IMR-90 (cell line): ENCODE measurements at regions not wholly inside any gene's neighbourhood (a gene's known extent, or its start where the extent isn't known, plus 50 kb on each side); places are given as distances from the start of the nearest gene placed in this dataset.

Experiments used
- ATAC-seq: fragments of 200-7000 bp; cut with Tn5 transposase; 2 replicates; pipeline ENCODE4 v1.9.1; 2020; ENCODE audit warnings: low read depth, mild to moderate bottlenecking, moderate library complexity
- BruUV-seq: library from RNA; stranded (reverse); fragments of 400-500 nt; replicated peaks from 2 replicates; lab custom pipeline; 2021; lab: Mats Ljungman, UMichigan
- CTCF ChIA-PET: fragments of 300-600 bp; formaldehyde crosslinking; extraction: SDS; loops from one replicate; lab custom pipeline; 2021; ENCODE audit warnings: antibody characterized with exemption; lab: Yijun Ruan, JAX
- POLR2A ChIA-PET: fragments of 300-600 bp; sonication (Branson Sonifier 250); formaldehyde crosslinking; loops from one replicate; lab custom pipeline; 2022; ENCODE audit warnings: antibody characterized with exemption; ENCODE audit not compliant: unreplicated experiment; lab: Charles Lee
- DNase-seq: peaks from one replicate; pipeline ENCODE4 v3.0.0; 2013
- H2AFZ ChIP-seq: replicated peaks from 2 replicates; pipeline ENCODE3; 2013; ENCODE audit warnings: low read length, mild to moderate bottlenecking; ENCODE audit not compliant: poor library complexity
- H2AK5ac ChIP-seq: 2 replicates; pipeline ENCODE4 v1.6.1; 2013; ENCODE audit warnings: low read depth, low read length, inconsistent platforms
- H2AK9ac ChIP-seq: replicated peaks from 2 replicates; pipeline ENCODE3; 2013; ENCODE audit warnings: mild to moderate bottlenecking, low read depth, low read length, moderate library complexity; ENCODE audit not compliant: poor library complexity
- H2BK120ac ChIP-seq: 2 replicates; pipeline ENCODE4 v1.6.1; 2013; ENCODE audit warnings: low read depth, low read length, inconsistent platforms
- H2BK15ac ChIP-seq: 3 replicates; pipeline ENCODE4 v1.6.1; 2013; ENCODE audit warnings: low read depth, low read length, inconsistent platforms
- H2BK20ac ChIP-seq: 2 replicates; pipeline ENCODE4 v1.6.1; 2013; ENCODE audit warnings: low read depth, mild to moderate bottlenecking, inconsistent platforms, low read length, moderate library complexity
- H2BK5ac ChIP-seq: 2 replicates; pipeline ENCODE4 v1.6.1; 2013; ENCODE audit warnings: mild to moderate bottlenecking, low read depth, low read length, inconsistent platforms; ENCODE audit not compliant: poor library complexity, severe bottlenecking
- H3K14ac ChIP-seq: replicated peaks from 2 replicates; pipeline ENCODE4 v1.6.1; 2013; ENCODE audit warnings: low read depth, low read length, inconsistent platforms
- H3K18ac ChIP-seq: 2 replicates; pipeline ENCODE4 v1.6.1; 2013; ENCODE audit warnings: low read depth, low read length, control low read depth
- H3K23ac ChIP-seq: 2 replicates; pipeline ENCODE4 v1.6.1; 2013; ENCODE audit warnings: low read depth, low read length, inconsistent platforms
- H3K27ac ChIP-seq: 2 replicates; pipeline ENCODE4 v1.5.1; 2013; ENCODE audit warnings: mild to moderate bottlenecking, control low read depth, low read length; ENCODE audit not compliant: insufficient read depth
- H3K27me3 ChIP-seq: 2 replicates; pipeline ENCODE4 v1.6.1; 2013; ENCODE audit warnings: low read length; ENCODE audit not compliant: control insufficient read depth, insufficient read depth
- H3K36me3 ChIP-seq: 2 replicates; pipeline ENCODE4 v1.6.1; 2013; ENCODE audit warnings: low read length, mixed read lengths; ENCODE audit not compliant: control insufficient read depth, insufficient read depth
- H3K4ac ChIP-seq: 2 replicates; pipeline ENCODE4 v1.6.1; 2013; ENCODE audit warnings: low read depth, low read length, inconsistent platforms
- H3K4me1 ChIP-seq: 2 replicates; pipeline ENCODE4 v1.6.1; 2013; ENCODE audit warnings: low read length, mixed read lengths; ENCODE audit not compliant: control insufficient read depth, insufficient read depth
- H3K4me2 ChIP-seq: 2 replicates; pipeline ENCODE4 v1.6.1; 2013; ENCODE audit warnings: low read depth, mild to moderate bottlenecking, control low read depth, low read length, moderate library complexity
- H3K4me3 ChIP-seq: 2 replicates; pipeline ENCODE4 v1.5.1; 2013; ENCODE audit warnings: low read depth, mild to moderate bottlenecking, control low read depth, low read length, moderate library complexity; ENCODE audit not compliant: insufficient read depth
- H3K56ac ChIP-seq: 2 replicates; pipeline ENCODE4 v1.6.1; 2013; ENCODE audit warnings: low read length, inconsistent platforms; ENCODE audit not compliant: insufficient read depth; ENCODE audit errors: extremely low read depth
- H3K79me1 ChIP-seq, 2 experiments: 2 replicates each; pipeline ENCODE4 v1.6.1; 2013; ENCODE audit warnings: low read length in 2 of 2, inconsistent platforms in 1 of 2, low read depth in 1 of 2
- H3K9ac ChIP-seq: 2 replicates; pipeline ENCODE4 v1.6.1; 2013; ENCODE audit warnings: low read depth, low read length, control low read depth
- H3K9me1 ChIP-seq: 2 replicates; pipeline ENCODE4 v1.6.1; 2013; ENCODE audit warnings: low read length, inconsistent platforms; ENCODE audit not compliant: insufficient read depth
- H3K9me3 ChIP-seq: 2 replicates; pipeline ENCODE4 v1.6.1; 2013; ENCODE audit warnings: low read length; ENCODE audit not compliant: control insufficient read depth, insufficient read depth
- H4K20me1 ChIP-seq: 2 replicates; pipeline ENCODE4 v1.6.1; 2013; ENCODE audit warnings: low read length, inconsistent platforms; ENCODE audit not compliant: insufficient read depth
- H4K5ac ChIP-seq: 2 replicates; pipeline ENCODE4 v1.6.1; 2013; ENCODE audit warnings: mild to moderate bottlenecking, low read depth, low read length, control low read depth
- H4K8ac ChIP-seq, 2 experiments: 2 replicates each; pipeline ENCODE4 v1.6.1; 2013; ENCODE audit warnings: low read depth in 2 of 2, low read length in 2 of 2, control low read depth in 1 of 2, inconsistent platforms in 1 of 2
- H4K91ac ChIP-seq: 2 replicates; pipeline ENCODE4 v1.6.1; 2013; ENCODE audit warnings: low read depth, low read length, inconsistent platforms; ENCODE audit not compliant: insufficient read depth
- BHLHE40 ChIP-seq: fragments of 150-350 bp; IDR thresholded peaks from 2 replicates; pipeline ENCODE4 v1.6.1; 2016; ENCODE audit warnings: mild to moderate bottlenecking, low read depth, low read length
- MAFK ChIP-seq: IDR thresholded peaks from 2 replicates; pipeline ENCODE4 v1.6.1; 2012; ENCODE audit warnings: low read depth, low read length, improper control_type of control experiment
- WGBS, 2 experiments: methylation state at CpG; one replicate each; pipeline versions ENCODE4 v1.1.5 to v1.1.7; 2013; ENCODE audit warnings: missing lambda C conversion rate in 2 of 2; ENCODE audit not compliant: insufficient read length in 1 of 2; ENCODE audit errors: extremely low coverage in 2 of 2; 5-methylcytosine and 5-hydroxymethylcytosine counted together
- dilution Hi-C: fragments of 300-500 bp; cut with HindIII; formaldehyde crosslinking; loops from one replicate; pipeline ENCODE4 v1.14.3; 2018; ENCODE audit warnings: low sequenced_read_pairs; ENCODE audit not compliant: unreplicated experiment
- in situ Hi-C: fragments of 300-500 bp; cut with MboI; formaldehyde crosslinking; loops from 3 replicates; pipeline ENCODE4 v1.14.3; 2019; ENCODE audit warnings: low sequenced_read_pairs, inconsistent platforms, mixed read lengths
- intact Hi-C: fragments of 100-400 bp; cut with micrococcal nuclease; formaldehyde crosslinking; loops from 2 replicates; pipeline ENCODE4 v1.10.0; 2022

DNA sequence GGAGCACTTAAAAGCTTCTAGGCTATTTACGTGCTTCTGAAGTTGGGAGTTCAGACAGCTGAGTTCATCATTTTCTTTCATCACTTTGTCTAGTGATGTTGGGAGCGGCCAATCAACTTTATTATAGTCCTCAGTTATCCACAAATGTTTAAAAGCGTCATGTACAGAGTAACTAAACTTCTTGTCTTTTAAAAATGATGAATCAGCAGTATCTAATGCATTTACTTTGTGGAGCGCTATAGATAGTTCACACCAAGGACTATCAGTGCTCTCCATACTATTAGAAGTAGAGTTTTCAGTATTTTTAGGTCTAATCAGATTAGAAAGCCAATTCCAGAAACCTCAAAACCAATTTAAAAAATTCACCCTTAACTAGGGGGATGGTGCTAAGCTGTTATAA, 778.7 kb upstream of the PRMT6 start:
- Histone ChIP-seq H4K8ac (no peak overlapping the region), H3K14ac (no peak overlapping the region), H3K36me3 (no peaks in the 10 kb centered on the region), H3K4me2 (no peak overlapping the region), H2BK5ac (no peak overlapping the region), H3K27me3 (no peaks in the 10 kb centered on the region), H3K18ac (no peak overlapping the region), H3K9me1 (no peaks in the 10 kb centered on the region), H2BK15ac (no peak overlapping the region), H3K56ac (no peak overlapping the region), H2BK20ac (no peak overlapping the region), H3K4ac (no peak overlapping the region), H3K27ac (no peak overlapping the region), H3K9me3 (peaks cover 6% of the 10 kb centered on the region; the same call in 1 of the 2 replicates), H2AK9ac (no peak overlapping the region), H4K91ac (no peak overlapping the region), H2BK120ac (no peak overlapping the region), H2AFZ (no peak overlapping the region), H3K4me3 (no peak overlapping the region), H4K5ac (no peak overlapping the region), H3K23ac (no peak overlapping the region), H3K9ac (no peak overlapping the region), H3K79me1 (no peaks in the 10 kb centered on the region), H3K4me1 (no peaks in the 10 kb centered on the region), H2AK5ac (no peak overlapping the region), H4K20me1 (no peaks in the 10 kb centered on the region)
- DNase-seq (no peak), ATAC-seq (no peak)
- POLR2A ChIA-PET, result no interaction called here
- CTCF ChIA-PET, result no interaction called here
- TF ChIP-seq MAFK (peak; percentile 97), BHLHE40 (no peak)
- no TSS peak for BruUV-seq
- dilution Hi-C loops (no loop called here), intact Hi-C loops (no loop called here), in situ Hi-C loops (no loop called here)
- no CpG with 5 or more reads among the region's 4 CpGs for WGBS, 2 experiments
